Hepatocyte (in vitro differentiated cells): ENCODE measurements at regions not wholly inside any gene's neighbourhood (a gene's known extent, or its start where the extent isn't known, plus 50 kb on each side); places are given as distances from the start of the nearest gene placed in this dataset.

ENCODE experiments used
- EZH2 ChIP-seq: fragments of 200-600 bp; sonication (generic); IDR thresholded peaks from 2 replicates; pipeline ENCODE4 v1.6.1; 2016; ENCODE audit warnings: antibody characterized with exemption, mild to moderate bottlenecking, borderline replicate concordance
- EZH2phosphoT487 ChIP-seq: fragments of 200-600 bp; sonication (generic); IDR thresholded peaks from one replicate; pipeline ENCODE4 v1.6.1; 2018; ENCODE audit warnings: antibody characterized with exemption, mild to moderate bottlenecking, low read depth, moderate library complexity; ENCODE audit not compliant: unreplicated experiment, severe bottlenecking
- TF ChIP-seq, protein P1 (sequence below): fragments of 200-600 bp; sonication (generic); IDR thresholded peaks from 2 replicates; pipeline ENCODE4 v1.5.1; 2016; ENCODE audit warnings: antibody characterized with exemption, mild to moderate bottlenecking; ENCODE audit not compliant: poor library complexity

GRCh38 chr14:101236496-101237251 lies 324.6 kb upstream of the DIO3 start:
- TF ChIP-seq, protein P1, sequence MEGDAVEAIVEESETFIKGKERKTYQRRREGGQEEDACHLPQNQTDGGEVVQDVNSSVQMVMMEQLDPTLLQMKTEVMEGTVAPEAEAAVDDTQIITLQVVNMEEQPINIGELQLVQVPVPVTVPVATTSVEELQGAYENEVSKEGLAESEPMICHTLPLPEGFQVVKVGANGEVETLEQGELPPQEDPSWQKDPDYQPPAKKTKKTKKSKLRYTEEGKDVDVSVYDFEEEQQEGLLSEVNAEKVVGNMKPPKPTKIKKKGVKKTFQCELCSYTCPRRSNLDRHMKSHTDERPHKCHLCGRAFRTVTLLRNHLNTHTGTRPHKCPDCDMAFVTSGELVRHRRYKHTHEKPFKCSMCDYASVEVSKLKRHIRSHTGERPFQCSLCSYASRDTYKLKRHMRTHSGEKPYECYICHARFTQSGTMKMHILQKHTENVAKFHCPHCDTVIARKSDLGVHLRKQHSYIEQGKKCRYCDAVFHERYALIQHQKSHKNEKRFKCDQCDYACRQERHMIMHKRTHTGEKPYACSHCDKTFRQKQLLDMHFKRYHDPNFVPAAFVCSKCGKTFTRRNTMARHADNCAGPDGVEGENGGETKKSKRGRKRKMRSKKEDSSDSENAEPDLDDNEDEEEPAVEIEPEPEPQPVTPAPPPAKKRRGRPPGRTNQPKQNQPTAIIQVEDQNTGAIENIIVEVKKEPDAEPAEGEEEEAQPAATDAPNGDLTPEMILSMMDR, result no peak
- TF ChIP-seq EZH2, result no peak
- TF ChIP-seq EZH2phosphoT487, result no peak
